Fibroblast of upper back skin (primary cell): ENCODE measurements at regions not wholly inside any gene's neighbourhood (a gene's known extent, or its start where the extent isn't known, plus 50 kb on each side); places are given as distances from the start of the nearest gene placed in this dataset.

Source experiments
- DNase-seq: peaks from one replicate; pipeline ENCODE4 v3.0.0-alpha.2; 2013

DNA sequence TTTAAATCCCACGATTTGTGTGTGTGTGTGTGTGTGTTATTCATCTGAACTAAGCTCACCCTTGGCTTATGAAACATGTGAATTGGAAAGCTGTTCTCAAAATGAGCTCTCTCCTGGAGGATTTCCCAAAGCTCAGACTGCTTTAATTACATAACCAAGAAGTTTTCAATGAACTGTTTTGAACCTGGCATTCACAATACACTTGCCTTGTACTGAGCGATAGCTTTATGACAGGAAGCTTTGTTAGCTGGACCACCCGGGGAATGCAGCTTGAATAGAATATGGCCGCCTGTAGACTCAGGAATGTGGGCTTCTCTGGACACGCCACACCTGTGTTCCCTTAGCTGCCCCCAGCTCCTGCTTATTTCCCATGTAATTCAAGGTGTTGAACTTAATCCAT is 71.4 kb upstream of the PREP start:
- DNase-seq = peak; percentile 40

DNA sequence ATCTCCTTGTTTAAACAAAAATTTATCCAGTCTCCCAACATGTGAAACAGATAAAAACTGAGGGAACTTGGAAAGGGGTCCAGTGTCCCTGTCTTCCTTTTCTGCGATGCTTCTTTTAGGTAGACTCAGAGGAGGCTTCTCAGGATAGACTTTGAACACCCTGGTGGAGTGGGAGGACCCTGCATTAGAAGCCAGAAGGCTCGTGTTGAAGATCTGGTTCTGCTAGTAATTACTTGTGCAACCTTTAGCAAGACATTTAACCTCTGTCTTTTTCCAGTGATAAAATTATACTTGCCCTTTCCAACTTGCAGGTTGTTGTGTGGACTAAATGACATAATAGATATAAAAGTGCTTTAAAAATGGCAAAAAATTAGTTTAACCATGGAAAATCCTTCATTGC is 67.1 kb upstream of the PREP start:
- no peak for DNase-seq

DNA sequence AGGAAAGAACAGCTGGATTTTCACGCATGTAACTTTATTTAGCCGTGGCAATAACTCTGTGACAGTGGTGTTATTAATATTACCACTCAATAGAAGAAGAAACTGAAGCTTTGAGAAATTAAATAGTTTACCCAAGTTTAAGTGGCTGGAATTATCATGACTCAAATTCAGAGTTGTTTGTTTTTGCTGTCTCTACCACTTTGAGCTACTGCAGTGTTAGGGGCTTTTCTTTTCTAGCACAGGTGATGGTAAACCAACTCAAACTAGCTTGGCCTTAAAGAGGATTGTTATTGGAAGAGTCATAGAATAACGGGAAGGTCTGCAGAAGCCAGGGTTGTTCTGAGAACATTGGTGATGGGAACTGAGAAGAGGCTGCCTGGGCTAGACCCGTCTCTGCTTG is 66.0 kb upstream of the PREP start:
- DNase-seq = no peak

DNA sequence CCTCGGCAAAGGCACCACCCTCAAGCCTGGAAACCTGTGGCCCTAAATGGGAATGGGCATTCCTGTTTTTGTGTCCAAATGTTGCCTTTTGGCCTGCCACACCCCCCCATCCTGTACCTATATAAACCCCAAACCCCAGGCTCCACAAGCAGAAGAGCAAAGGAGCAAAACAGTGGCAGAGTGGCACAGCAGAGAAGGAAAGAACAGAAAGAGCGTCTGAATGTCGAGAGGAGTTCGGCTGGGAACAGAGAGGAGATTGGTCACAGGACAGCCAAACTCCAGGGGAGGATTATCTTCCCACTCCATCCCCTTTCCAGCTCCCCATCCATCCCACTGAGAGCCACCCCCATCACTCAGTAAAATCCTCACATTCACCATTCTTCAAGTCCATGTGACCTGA is 58.0 kb upstream of the PREP start:
- no peak for DNase-seq

DNA sequence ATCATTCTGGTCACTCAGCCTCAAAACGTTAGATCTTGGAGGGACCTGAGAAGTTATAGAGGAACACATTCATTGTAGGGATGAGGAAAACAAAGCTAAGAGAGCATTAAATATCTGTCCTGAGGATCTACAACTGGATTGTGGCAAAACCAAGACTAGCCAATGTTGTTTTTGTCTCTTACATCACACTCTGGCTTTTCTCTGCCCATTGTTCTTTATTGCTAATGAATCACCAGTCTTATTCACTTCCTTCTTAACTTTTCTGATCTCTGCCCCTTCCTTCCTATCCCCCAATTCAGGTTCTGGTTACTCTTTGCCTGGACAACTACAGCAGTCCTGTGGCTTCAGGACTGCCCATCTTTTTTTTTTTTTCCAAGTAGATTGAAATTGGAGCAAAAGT is 57.0 kb upstream of the PREP start:
- DNase-seq = peak; percentile 49

DNA sequence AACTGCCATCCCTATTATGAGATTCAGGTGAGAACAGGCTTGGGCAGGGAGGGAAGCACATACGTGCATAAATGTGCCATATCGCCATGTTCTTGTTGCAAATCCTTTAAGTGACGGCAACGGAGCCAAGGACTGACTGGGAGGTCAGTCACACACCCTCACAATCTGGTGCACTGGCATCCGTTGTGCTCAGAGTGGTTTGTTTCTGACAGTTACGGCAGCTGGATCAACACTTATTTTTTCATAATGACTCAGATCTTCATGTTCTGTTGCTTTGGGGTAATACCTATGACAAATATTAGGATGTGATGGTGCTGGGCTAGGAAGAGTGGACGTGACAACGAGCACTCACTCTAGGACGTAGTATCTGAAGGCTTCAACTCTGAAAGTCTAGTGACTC is 56.2 kb upstream of the PREP start:
- DNase-seq = no peak

DNA sequence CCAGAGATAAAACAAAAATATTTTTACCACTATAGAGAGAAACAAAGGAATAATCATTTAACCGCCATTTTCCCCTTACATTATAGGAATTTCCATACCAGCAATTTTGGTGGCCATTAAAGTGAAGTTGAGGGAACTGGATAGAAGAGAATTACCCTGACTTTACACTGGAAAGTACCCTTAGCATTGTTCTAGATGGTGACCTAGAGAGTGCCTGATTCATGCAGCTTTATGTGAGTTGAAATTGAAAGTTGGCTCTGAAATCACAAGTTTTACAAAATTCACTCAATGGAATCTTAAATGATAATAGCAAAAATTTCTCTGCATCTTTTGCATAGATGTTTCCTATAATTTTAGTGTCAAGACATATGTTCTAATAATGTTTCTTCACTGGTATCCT is 55.7 kb upstream of the PREP start:
- no peak for DNase-seq

DNA sequence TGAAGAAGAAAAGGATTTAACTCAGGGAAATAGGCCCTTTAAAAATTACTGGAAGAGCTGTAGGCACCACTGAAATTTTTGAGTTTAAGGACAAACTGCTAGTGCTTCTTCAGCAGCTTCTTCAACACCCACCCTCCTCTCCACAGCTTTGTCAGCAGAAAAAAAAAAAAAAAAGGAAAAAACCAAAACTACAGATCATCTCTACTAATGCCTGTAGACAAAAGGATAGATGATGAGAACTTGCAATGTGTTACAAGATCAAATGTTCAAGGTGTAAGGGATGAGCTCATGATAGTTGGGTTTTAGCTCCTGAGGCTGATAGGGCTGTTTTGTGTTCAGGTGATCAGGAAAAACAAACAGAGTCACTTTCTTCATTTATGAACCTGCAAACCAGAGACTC is 55.2 kb upstream of the PREP start:
- no peak for DNase-seq

DNA sequence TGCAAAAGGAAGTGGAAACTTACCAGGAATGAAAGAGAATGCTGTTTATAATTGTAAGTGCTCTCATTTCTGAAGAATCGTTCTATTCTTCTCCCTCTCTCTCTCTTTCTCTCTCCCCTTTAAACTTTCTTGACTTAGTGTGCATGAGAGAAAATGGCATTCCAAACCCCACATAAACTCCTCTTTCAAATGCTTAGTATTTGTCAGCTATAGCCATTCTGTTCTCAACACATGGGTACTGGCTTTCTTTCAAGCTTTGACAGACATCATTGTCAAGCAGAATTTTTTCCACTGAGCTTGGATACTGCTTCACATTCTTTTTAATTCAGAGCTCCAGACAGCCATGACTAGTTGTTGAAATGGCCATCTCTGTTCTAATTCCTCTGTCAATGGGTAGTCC is 51.1 kb upstream of the PREP start:
- DNase-seq = no peak

DNA sequence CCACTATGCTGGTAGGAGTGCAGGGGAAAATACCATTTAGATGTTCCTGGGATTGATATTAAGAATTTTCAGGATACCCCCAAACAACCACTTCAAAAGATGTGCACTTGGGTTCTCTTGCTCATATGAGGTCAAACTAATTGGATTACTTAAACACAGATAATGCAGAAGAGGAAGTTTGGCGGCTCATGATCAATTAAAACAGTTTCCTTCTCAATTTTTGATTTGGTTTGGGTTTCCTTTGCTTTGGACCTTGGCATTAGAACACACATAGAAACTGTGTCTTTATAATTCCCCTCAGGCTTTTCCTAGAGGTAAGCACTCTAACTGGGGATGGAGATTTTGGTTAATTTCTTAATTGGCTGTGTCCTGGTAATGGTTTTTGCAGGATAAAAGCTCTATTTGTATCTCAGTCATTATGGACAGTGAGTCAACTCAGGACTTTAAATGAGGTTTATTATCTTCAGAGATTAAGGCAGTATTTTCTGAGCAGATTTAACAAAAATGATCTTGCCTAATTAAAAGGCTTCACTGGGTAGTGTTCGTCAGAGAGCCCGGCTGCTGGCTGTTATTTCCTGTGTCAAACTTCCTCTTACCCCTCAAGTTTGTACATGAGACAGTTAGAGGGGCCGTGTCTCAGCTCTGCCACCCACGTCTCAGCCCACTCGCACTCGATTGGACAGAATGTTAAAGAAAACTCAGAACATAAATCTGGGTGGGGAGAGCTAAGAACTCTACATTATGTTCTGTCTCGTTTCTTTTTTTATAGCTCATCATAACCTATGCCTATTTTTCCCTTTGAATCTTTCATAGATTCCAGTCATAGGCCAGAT is 50.3 kb upstream of the PREP start:
- DNase-seq = no peak
